Right lobe of liver (tissue), 4 donors: ENCODE measurements at regions not wholly inside any gene's neighbourhood (a gene's known extent, or its start where the extent isn't known, plus 50 kb on each side); places are given as distances from the start of the nearest gene placed in this dataset.

ENCODE experiments used
- CTCF ChIP-seq, 4 donors: fragments of 200-600 bp in 3 of 4; fragments of 450-650 bp in 1 of 4; IDR thresholded peaks; one replicate each; pipeline versions ENCODE4 v1.5.1 to v1.8.0; 2016 to 2022; ENCODE audit warnings: antibody characterized with exemption in 4 of 4, mild to moderate bottlenecking in 2 of 4
- POLR2A ChIP-seq: fragments of 450-650 bp; IDR thresholded peaks from one replicate; pipeline ENCODE4 v1.6.1; 2017; ENCODE audit warnings: antibody characterized with exemption, mild to moderate bottlenecking
- donor health status: DM: no; HTN: no; CAD: no.
- donor health status: DM: no; HTN: no; CAD: no.
- donor health status: DM: no; HTN: yes; CAD: no.

- no peak for TF ChIP-seq CTCF (IDR thresholded peaks at IDR 0.05)
- no peak for TF ChIP-seq POLR2A
These were observed 737.4 kb downstream of the DNAH5 start for GRCh38 chr5:13207112-13207511.
